Panc1 (cell line): ENCODE measurements at regions not wholly inside any gene's neighbourhood (a gene's known extent, or its start where the extent isn't known, plus 50 kb on each side); places are given as distances from the start of the nearest gene placed in this dataset.

Experiments used
- ATAC-seq: fragments of 200-7000 bp; cut with Tn5 transposase; 2 replicates; pipeline ENCODE4 v1.9.1; 2020; ENCODE audit warnings: mild to moderate bottlenecking, moderate library complexity
- BruUV-seq: library from RNA; stranded (reverse); fragments of 400-500 nt; replicated peaks from 2 replicates; lab custom pipeline; 2021; lab: Mats Ljungman, UMichigan
- CTCF ChIA-PET: fragments of 300-600 bp; sonication (Branson Sonifier 250); formaldehyde crosslinking; loops from one replicate; lab custom pipeline; 2022; ENCODE audit warnings: antibody characterized with exemption; lab: Charles Lee
- POLR2A ChIA-PET: fragments of 300-600 bp; sonication (Branson Sonifier 250); formaldehyde crosslinking; loops from one replicate; lab custom pipeline; 2022; ENCODE audit warnings: antibody characterized with exemption; lab: Charles Lee
- DNase-seq: peaks from one replicate; pipeline ENCODE4 v3.0.0-alpha.2; 2010; ENCODE audit warnings: low read depth, low spot score
- H3K27ac ChIP-seq: 2 replicates; pipeline ENCODE4 v1.5.1; 2011; ENCODE audit warnings: mild to moderate bottlenecking, low read length, inconsistent platforms
- H3K27me3 ChIP-seq: fragments of 200-500 bp; sonication (Bioruptor generic); 2 replicates; pipeline ENCODE4 v1.6.0; 2014; ENCODE audit warnings: low read length, inconsistent platforms; ENCODE audit not compliant: control insufficient read depth, insufficient read depth
- H3K36me3 ChIP-seq: fragments of 200-500 bp; sonication (Bioruptor generic); 2 replicates; pipeline ENCODE4 v1.5.1; 2014; ENCODE audit warnings: inconsistent platforms, mild to moderate bottlenecking, low read length, moderate library complexity; ENCODE audit not compliant: control insufficient read depth, insufficient read depth
- H3K4me1 ChIP-seq: 2 replicates; pipeline ENCODE4 v1.5.1; 2011; ENCODE audit warnings: inconsistent platforms, mild to moderate bottlenecking, low read length, moderate library complexity; ENCODE audit not compliant: control insufficient read depth, insufficient read depth
- H3K4me3 ChIP-seq, 2 experiments: 2 replicates each; pipeline ENCODE4 v1.5.1; 2011 to 2012; ENCODE audit warnings: low read depth in 2 of 2, low read length in 2 of 2, mild to moderate bottlenecking in 2 of 2, inconsistent platforms in 1 of 2, moderate library complexity in 1 of 2
- H3K9me3 ChIP-seq: fragments of 200-500 bp; sonication (Bioruptor generic); 2 replicates; pipeline ENCODE4 v1.5.1; 2014; ENCODE audit warnings: low read depth, mild to moderate bottlenecking, inconsistent platforms, low read length, moderate library complexity; ENCODE audit not compliant: control insufficient read depth, insufficient read depth
- POLR2AphosphoS5 ChIP-seq: IDR thresholded peaks from 2 replicates; pipeline ENCODE4 v1.6.1; 2012; ENCODE audit warnings: mild to moderate bottlenecking, low read depth, low read length, moderate library complexity
- REST ChIP-seq, 2 experiments: IDR thresholded peaks; 2 replicates each; pipeline ENCODE4 v1.6.1; 2011 to 2012; ENCODE audit warnings: low read depth in 2 of 2, control low read depth in 1 of 2, low read length in 1 of 2, mild to moderate bottlenecking in 1 of 2, moderate library complexity in 1 of 2; ENCODE audit not compliant: insufficient read depth in 1 of 2
- SIN3A ChIP-seq: IDR thresholded peaks from 2 replicates; pipeline ENCODE4 v1.6.1; 2012; ENCODE audit warnings: low read depth, mild to moderate bottlenecking, low read length, moderate library complexity, borderline replicate concordance; ENCODE audit not compliant: insufficient read depth
- TCF7L2 ChIP-seq: IDR thresholded peaks from 2 replicates; pipeline ENCODE4 v1.6.1; 2011; ENCODE audit warnings: mild to moderate bottlenecking, low read depth, low read length, inconsistent platforms
- in situ Hi-C: cut with HindIII; loops from 2 replicates; pipeline ENCODE4 v1.10.0; 2016; ENCODE audit warnings: low sequenced_read_pairs, low pct_unique_long_range_greater_than_20kb
- intact Hi-C: fragments of 100-400 bp; cut with micrococcal nuclease; formaldehyde crosslinking; loops from one replicate; pipeline ENCODE4 v1.10.0; 2022; ENCODE audit not compliant: unreplicated experiment
- TF ChIP-seq, protein P1 (sequence below): fragments of 450-650 bp; IDR thresholded peaks from 2 replicates; pipeline ENCODE4 v1.5.1; 2017; ENCODE audit warnings: mild to moderate bottlenecking

GRCh38 chr16:13781169-13781564 lies 138.8 kb upstream of the ERCC4 start:
- Histone ChIP-seq H3K36me3 (no peaks in the 10 kb centered on the region), H3K4me3 (no peak overlapping the region), H3K9me3 (no peaks in the 10 kb centered on the region), H3K27me3 (no peaks in the 10 kb centered on the region), H3K4me1 (no peaks in the 10 kb centered on the region), H3K27ac (no peak overlapping the region)
- ATAC-seq (no peak), DNase-seq (no peak)
- TF ChIP-seq POLR2AphosphoS5 (no peak), REST (IDR thresholded peaks at IDR 0.05; ENCODE audit: insufficient read depth in 1 of 2, low read depth in 2 of 2, low read length in 1 of 2) (no peak), SIN3A (no peak), TCF7L2 (no peak)
- TF ChIP-seq, protein P1, sequence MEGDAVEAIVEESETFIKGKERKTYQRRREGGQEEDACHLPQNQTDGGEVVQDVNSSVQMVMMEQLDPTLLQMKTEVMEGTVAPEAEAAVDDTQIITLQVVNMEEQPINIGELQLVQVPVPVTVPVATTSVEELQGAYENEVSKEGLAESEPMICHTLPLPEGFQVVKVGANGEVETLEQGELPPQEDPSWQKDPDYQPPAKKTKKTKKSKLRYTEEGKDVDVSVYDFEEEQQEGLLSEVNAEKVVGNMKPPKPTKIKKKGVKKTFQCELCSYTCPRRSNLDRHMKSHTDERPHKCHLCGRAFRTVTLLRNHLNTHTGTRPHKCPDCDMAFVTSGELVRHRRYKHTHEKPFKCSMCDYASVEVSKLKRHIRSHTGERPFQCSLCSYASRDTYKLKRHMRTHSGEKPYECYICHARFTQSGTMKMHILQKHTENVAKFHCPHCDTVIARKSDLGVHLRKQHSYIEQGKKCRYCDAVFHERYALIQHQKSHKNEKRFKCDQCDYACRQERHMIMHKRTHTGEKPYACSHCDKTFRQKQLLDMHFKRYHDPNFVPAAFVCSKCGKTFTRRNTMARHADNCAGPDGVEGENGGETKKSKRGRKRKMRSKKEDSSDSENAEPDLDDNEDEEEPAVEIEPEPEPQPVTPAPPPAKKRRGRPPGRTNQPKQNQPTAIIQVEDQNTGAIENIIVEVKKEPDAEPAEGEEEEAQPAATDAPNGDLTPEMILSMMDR, result no peak
- BruUV-seq, result no TSS peak
- POLR2A ChIA-PET, result interaction anchor here (0.7 kb wide), 1 partner anchor 97 kb away, joined by 4 read pairs; no protein-coding TSS in a partner anchor
- in situ Hi-C loops (no loop called here), intact Hi-C loops (no loop called here)
- CTCF ChIA-PET, result no interaction called here

DNA sequence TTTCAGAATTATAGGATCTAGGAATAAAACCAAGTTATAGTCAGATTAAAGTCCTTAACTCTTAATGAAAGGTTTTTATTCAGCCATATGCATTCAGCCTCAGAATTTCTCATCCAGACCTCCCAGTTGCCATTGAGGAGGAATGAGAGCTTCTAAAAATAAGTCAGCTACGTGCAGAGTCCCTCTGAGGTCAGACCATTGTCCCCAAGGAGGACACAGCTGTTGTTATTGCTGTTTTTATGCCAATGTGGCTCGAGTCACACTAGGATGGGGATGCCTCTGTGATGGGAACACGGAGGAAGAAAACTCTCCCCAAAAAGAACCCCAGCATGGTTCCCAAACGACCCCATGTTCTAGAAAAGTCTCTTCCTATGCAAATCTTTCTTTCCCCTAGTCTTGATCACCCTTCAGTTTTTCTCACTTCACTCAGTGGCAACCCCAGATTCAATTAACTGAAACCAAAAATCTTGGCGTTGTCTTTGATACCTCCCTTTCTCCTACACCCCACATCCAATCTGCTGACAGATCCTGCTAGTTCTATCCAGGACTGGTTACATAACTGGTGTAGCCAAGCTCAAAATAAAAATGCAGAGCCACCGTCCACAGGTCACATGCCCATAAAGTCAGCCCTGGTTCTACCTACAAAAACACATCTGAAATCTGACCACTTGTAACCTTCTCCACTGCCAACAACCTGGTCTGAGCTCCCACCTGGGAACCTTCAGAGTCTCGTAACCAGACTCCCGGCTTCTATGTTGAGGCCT lies 138.2 kb upstream of the ERCC4 start:
- intact Hi-C loops (no loop called here), in situ Hi-C loops (no loop called here)
- DNase-seq (no peak), ATAC-seq (no peak)
- no peaks in the 10 kb centered on the region for H3K27me3 ChIP-seq
- no peak for TF ChIP-seq TCF7L2
- no peak overlapping the region for H3K27ac ChIP-seq
- H3K9me3 ChIP-seq, result no peaks in the 10 kb centered on the region
- no peaks in the 10 kb centered on the region for H3K36me3 ChIP-seq
- no peaks in the 10 kb centered on the region for H3K4me1 ChIP-seq
- POLR2A ChIA-PET, result interaction anchor here (0.7 kb wide), 1 partner anchor 97 kb away, joined by 4 read pairs; no protein-coding TSS in a partner anchor
- H3K4me3 ChIP-seq, result no peak overlapping the region
- CTCF ChIA-PET, result no interaction called here
- BruUV-seq, result no TSS peak

DNA sequence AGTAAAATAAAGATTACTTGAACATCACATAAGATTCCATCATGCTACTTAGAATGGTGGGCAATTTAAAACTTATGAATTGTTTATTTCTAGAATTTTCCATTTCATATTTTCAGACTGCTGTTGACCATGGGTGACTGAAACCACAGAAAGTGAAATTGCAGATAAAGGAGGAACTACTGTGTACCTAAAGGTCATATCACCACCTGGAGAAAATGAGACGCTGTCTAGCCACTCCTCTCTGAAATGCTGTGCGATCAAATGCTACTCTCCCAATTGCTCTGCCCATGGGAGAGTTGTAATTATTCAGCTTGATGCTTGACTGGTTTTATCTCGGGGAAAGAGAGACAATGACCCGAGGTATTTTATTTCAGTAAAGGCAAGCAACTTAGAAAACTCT lies 128.9 kb upstream of the ERCC4 start:
- Histone ChIP-seq H3K4me3 (no peak overlapping the region), H3K36me3 (no peaks in the 10 kb centered on the region), H3K27ac (no peak overlapping the region), H3K4me1 (no peaks in the 10 kb centered on the region), H3K9me3 (no peaks in the 10 kb centered on the region), H3K27me3 (peaks cover 7% of the 10 kb centered on the region)
- ChIA-PET CTCF (no interaction called here), POLR2A (no interaction called here)
- in situ Hi-C loops (no loop called here), intact Hi-C loops (no loop called here)
- no TSS peak for BruUV-seq
- ATAC-seq, result no peak
- DNase-seq, result no peak
- TF ChIP-seq TCF7L2, result no peak
